Astrocyte of the spinal cord (primary cell): ENCODE measurements at regions not wholly inside any gene's neighbourhood (a gene's known extent, or its start where the extent isn't known, plus 50 kb on each side); places are given as distances from the start of the nearest gene placed in this dataset.

ENCODE experiments used
- DNase-seq: peaks from one replicate; pipeline ENCODE4 v3.0.0; 2011; ENCODE audit warnings: low read depth, low spot score
- H3K4me3 ChIP-seq: 2 replicates; pipeline ENCODE4 v1.5.1; 2011; ENCODE audit warnings: low read depth, mild to moderate bottlenecking, low read length, moderate library complexity
- in situ Hi-C: cut with HindIII; loops from 2 replicates; pipeline ENCODE4 v1.10.0; 2017; ENCODE audit warnings: low sequenced_read_pairs
- TF ChIP-seq, protein P1 (sequence below): IDR thresholded peaks from 2 replicates; pipeline ENCODE4 v1.5.1; 2012; ENCODE audit warnings: low read depth, mild to moderate bottlenecking, low read length, inconsistent platforms

DNA sequence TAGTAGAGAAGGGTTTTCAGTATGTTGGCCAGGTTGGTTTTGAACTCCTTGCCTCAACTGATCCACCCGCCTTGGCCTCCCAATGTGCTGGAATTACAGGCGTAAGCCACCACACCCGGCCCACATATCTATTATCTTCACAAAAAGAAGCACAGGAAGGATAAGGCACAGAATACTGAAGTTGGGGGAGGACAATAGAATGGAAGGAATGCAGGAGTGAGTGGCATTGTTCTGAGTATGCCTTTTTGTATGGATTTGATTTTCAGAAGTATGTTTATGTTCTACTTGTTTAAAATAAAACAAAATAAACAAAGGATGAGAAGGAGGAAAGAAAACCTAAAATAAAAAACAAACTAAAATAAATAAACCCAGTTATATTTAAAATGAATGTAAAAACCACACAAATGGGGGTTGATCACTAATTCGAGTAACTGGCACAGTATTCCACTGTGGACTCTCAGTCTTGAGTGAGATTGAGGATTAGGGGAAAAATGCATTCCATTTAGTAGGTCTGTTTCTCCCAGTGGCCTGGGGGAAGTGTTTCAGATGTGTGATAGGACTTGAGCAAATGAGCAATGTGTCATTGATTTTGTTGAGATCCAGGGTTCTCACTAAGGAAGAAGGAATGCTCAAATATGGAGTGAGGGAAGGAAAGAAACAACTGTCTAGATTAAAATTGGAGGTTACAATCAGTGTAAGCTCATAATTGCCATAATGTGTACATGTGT is 109.0 kb upstream of the C1QTNF7 start:
- TF ChIP-seq, protein P1, sequence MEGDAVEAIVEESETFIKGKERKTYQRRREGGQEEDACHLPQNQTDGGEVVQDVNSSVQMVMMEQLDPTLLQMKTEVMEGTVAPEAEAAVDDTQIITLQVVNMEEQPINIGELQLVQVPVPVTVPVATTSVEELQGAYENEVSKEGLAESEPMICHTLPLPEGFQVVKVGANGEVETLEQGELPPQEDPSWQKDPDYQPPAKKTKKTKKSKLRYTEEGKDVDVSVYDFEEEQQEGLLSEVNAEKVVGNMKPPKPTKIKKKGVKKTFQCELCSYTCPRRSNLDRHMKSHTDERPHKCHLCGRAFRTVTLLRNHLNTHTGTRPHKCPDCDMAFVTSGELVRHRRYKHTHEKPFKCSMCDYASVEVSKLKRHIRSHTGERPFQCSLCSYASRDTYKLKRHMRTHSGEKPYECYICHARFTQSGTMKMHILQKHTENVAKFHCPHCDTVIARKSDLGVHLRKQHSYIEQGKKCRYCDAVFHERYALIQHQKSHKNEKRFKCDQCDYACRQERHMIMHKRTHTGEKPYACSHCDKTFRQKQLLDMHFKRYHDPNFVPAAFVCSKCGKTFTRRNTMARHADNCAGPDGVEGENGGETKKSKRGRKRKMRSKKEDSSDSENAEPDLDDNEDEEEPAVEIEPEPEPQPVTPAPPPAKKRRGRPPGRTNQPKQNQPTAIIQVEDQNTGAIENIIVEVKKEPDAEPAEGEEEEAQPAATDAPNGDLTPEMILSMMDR, result no peak
- DNase-seq, result no peak
- in situ Hi-C loops, result no loop called here
- no peak overlapping the region for H3K4me3 ChIP-seq

DNA sequence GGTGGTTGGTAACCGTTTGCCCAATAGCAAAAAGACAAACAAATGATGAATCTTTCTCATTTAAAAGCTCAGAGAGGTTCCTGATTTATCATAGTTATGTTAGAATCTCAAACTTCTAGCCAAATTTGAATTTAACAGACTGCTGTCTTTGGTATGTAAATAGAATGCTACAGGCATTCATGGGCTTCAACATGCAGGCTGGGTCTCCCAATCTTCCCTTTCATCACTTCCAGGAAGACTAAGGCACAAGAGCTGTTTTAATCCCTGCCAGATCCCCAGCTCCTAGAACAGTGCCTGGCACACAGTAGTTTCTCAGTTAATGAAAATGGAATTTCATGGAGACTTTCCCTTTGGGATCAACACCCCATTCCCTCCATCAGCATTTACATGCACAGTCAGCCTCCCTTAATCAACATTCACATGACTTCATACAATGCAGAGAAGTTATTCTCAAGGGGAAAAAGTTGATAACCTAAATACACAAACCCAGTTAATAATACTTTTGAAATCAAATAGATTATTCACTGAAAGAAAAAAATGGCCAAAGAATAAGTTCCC is 107.6 kb upstream of the C1QTNF7 start:
- DNase-seq, result no peak
- H3K4me3 ChIP-seq, result no peak overlapping the region
- TF ChIP-seq, protein P1, result no peak
- in situ Hi-C loops, result no loop called here

DNA sequence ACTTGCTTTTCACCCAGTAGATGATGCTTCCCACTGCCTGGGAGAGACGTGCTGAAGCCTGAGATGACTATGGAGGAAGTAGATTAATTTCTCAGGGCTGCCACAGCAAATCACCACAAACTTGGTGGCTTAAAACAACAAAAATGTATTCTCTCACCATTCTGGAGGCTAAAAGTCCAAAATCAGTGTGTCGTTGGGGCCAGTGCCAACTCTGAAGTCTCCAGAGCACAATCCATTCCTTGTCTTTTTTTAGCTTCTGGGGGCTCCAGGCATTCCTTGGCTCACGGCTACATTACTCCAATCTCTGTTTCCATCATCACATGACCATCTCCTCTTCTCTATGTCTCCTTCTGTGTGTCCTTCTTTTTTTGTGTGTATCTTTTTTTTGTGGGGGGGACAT is 105.8 kb upstream of the C1QTNF7 start:
- in situ Hi-C loops, result no loop called here
- DNase-seq, result no peak
- no peak overlapping the region for H3K4me3 ChIP-seq
- TF ChIP-seq, protein P1, result no peak

DNA sequence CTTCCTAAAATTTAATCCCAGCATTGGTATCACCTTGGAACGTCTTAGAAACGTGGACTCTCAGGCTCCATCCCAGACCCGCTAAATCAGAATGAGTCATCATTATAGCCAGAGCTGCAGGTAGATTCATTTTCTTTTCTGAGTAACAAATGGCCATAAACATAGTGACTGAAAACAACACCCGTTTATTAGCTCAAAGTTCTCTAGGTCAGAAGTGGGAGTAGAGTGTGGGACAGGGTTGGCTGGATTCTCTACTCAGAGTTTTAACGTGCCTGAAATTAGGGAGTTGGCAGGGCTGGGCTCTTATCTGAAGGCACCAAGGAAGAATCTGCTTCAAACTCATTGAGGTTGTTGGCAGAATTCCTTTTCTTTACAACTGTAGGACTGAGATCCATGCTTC is 101.8 kb upstream of the C1QTNF7 start:
- no peak for DNase-seq
- TF ChIP-seq, protein P1, result no peak
- in situ Hi-C loops, result no loop called here
- no peak overlapping the region for H3K4me3 ChIP-seq

DNA sequence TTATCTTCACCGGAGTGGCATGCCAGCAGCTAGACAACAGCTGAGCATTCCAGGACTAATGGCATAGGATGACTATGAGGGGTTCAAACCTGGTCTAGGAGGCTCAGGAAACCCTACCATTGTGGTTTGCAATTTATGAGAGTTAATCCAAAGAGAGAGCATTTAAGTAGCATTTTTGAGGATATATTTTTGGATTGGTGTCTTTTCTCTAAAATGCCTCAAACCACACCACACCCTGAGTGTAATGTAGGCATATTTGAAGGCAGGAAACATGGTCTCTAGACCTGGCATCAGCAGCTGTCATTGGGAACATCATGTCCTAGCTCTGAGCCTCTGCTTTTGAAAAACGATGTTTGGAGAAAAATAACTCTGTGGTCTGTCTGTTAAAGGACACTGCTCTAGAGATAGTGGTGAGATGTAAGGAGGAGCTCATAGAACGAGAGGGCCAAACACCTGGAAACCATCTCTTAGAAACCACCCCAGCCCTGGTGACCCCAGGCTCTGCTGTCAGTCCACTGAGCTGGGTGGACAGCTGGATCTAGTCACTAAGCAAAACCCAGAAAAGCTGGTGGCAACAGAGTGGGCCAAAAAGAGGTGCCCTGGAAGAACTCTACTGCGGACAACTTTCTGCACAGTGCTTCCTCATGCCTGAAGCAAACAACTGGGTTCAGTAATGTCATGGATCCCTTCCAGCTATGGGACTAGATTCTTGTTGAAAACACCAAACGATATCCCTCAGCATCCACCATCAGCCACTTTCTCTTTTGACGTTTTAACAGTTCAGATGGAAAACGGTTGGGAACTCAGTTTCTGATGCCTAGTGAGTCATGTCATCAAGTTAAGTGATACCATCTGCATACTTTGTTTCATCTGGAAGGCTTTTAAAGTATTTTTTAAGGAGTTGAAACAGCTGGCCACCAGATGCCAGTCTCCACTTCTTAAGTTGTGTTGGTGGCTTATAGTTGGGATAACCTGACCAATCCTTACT is 100.2 kb upstream of the C1QTNF7 start:
- H3K4me3 ChIP-seq, result no peak overlapping the region
- in situ Hi-C loops, result no loop called here
- peak; percentile 74 for DNase-seq
- TF ChIP-seq, protein P1, result no peak

DNA sequence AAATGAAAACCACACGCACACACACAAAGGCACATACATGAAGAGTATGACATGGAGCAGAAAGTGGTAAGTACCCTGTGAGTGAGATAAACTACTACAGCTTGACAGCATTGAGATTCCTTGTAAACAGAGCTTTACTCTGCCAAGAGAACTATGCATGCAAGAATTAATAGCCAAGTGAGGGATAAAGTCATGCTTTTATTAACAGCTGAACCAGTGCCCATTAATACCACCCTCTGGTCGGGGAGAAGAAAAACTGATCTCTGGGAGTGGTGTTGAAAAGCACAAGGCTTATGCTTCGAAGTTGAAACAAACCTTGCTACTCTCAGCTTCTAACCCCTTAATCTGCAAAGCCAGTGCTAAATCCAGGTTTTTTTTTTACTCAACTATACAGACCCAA is 95.9 kb upstream of the C1QTNF7 start:
- DNase-seq, result no peak

More for the DNA sequence above, 95.9 kb upstream of the C1QTNF7 start:
- TF ChIP-seq, protein P1, result no peak
- in situ Hi-C loops, result no loop called here
- no peak overlapping the region for H3K4me3 ChIP-seq
